ENCODE measurements at regions not wholly inside any gene's neighbourhood (a gene's known extent, or its start where the extent isn't known, plus 50 kb on each side); places are given as distances from the start of the nearest gene placed in this dataset.

DNA sequence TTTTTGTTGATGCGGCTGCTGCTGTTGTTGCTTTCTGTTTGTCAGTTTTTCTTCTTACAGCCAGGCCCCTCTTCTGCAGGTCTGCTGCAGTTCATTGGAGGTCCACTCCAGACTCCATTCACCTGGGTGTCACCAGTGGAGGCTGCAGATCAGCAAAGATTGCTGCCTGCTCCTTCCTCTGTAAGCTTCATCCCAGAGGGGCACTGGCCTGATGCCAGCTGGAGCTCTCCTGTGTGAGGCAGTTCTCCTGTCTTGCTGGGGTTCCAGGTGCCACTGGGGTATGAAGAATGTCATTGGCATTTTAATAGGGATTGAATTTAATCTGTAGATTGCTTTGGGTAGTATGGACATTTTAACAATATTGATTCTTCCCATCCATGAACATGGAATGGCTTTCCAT lies 308.5 kb upstream of the MEOX2 start:
- ChIA-PET CTCF (no interaction called here), POLR2A (no interaction called here)
- no peaks in the 10 kb centered on the region for H3K36me3 Mint-ChIP-seq (ENCODE audit: insufficient read depth, unreplicated experiment)
- H3K9me3 Mint-ChIP-seq (ENCODE audit: unreplicated experiment) = no peaks in the 10 kb centered on the region
- no peak for DNase-seq (ENCODE audit: unreplicated experiment)
- no peaks in the 10 kb centered on the region for H3K4me1 Mint-ChIP-seq (ENCODE audit: insufficient read depth, unreplicated experiment)
- TF ChIP-seq, protein P1, sequence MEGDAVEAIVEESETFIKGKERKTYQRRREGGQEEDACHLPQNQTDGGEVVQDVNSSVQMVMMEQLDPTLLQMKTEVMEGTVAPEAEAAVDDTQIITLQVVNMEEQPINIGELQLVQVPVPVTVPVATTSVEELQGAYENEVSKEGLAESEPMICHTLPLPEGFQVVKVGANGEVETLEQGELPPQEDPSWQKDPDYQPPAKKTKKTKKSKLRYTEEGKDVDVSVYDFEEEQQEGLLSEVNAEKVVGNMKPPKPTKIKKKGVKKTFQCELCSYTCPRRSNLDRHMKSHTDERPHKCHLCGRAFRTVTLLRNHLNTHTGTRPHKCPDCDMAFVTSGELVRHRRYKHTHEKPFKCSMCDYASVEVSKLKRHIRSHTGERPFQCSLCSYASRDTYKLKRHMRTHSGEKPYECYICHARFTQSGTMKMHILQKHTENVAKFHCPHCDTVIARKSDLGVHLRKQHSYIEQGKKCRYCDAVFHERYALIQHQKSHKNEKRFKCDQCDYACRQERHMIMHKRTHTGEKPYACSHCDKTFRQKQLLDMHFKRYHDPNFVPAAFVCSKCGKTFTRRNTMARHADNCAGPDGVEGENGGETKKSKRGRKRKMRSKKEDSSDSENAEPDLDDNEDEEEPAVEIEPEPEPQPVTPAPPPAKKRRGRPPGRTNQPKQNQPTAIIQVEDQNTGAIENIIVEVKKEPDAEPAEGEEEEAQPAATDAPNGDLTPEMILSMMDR (IDR thresholded peaks at IDR 0.05; ENCODE audit: unreplicated experiment) = no peak
- H3K4me3 Mint-ChIP-seq (ENCODE audit: unreplicated experiment) = no peak overlapping the region
- no TSS peak for BruUV-seq (replicated peaks)
- intact Hi-C loops (cut with micrococcal nuclease) = no loop called here
- H3K27me3 Mint-ChIP-seq (ENCODE audit: insufficient read depth, unreplicated experiment) = peaks cover 15% of the 10 kb centered on the region
- no peak overlapping the region for H3K27ac Mint-ChIP-seq (ENCODE audit: low read depth, unreplicated experiment)

DNA sequence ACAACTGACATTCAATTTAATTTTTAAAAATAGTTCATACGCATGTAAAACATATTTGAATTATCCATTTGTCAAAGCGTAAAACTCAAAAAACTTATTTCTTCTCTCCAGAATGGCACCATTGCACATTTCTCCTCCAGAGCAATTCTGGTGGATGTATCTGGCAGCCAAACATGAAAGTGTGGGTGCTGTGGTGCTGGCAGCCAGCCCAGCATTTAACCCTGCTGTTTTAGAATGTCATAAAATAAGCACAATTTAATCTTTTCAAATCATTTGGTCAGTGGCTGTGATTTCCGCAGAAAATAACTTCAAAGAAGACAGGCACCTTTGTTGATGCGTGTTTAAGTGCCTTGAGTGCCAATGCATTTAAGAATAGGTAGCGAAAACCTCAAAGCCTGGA lies 302.7 kb upstream of the MEOX2 start:
- peaks cover 66% of the 10 kb centered on the region for H3K27me3 Mint-ChIP-seq (ENCODE audit: insufficient read depth, unreplicated experiment)
- no peaks in the 10 kb centered on the region for H3K9me3 Mint-ChIP-seq (ENCODE audit: unreplicated experiment)
- ChIA-PET CTCF (no interaction called here), POLR2A (no interaction called here)
- no peak overlapping the region for H3K27ac Mint-ChIP-seq (ENCODE audit: low read depth, unreplicated experiment)
- intact Hi-C loops (cut with micrococcal nuclease) = no loop called here
- no peak for DNase-seq (ENCODE audit: unreplicated experiment)
- TF ChIP-seq, protein P1 (IDR thresholded peaks at IDR 0.05; ENCODE audit: unreplicated experiment) = no peak
- no peaks in the 10 kb centered on the region for H3K4me1 Mint-ChIP-seq (ENCODE audit: insufficient read depth, unreplicated experiment)
- no peaks in the 10 kb centered on the region for H3K36me3 Mint-ChIP-seq (ENCODE audit: insufficient read depth, unreplicated experiment)
- no TSS peak for BruUV-seq (replicated peaks)
- H3K4me3 Mint-ChIP-seq (ENCODE audit: unreplicated experiment) = no peak overlapping the region

DNA sequence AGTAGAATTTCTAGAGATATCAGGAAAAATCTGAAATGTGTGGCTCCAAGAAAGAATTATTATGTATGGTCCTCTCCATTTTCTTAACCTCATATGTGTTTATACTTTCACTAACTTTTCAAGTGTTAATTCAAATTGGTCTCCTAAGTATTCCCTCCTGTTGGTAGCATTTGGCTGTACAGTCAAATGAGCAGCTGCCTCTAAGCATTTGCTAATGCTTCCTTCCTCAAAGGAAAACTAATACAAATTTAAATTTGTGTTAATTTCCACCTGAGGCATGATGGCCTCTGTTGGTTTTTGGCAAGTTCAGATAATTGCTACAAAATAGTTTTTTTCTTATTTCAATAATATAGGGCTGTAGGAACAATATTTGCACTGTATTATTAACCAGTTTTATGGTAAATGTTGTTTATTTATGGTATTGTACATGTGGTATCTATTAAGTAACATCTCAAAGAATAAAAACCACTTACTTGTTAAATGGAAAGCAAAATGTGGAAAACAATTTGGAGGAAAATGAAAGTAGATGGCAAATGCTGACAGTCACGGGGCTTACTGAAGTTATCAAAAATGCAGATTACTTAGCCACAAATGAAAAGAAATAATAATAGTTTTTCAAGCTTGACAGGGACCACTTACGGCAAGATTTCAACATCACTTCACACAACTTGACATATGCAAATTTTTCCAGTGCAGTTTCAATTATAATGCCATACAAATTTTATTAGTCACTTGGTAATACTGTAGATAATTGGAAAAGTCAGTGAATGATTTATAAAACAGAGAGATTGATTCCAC lies 299.3 kb upstream of the MEOX2 start:
- TF ChIP-seq, protein P1 (IDR thresholded peaks at IDR 0.05; ENCODE audit: unreplicated experiment) = no peak
- POLR2A ChIA-PET = no interaction called here
- no peak overlapping the region for H3K27ac Mint-ChIP-seq (ENCODE audit: low read depth, unreplicated experiment)
- intact Hi-C loops (cut with micrococcal nuclease) = no loop called here
- H3K4me1 Mint-ChIP-seq (ENCODE audit: insufficient read depth, unreplicated experiment) = no peaks in the 10 kb centered on the region
- H3K4me3 Mint-ChIP-seq (ENCODE audit: unreplicated experiment) = no peak overlapping the region
- no TSS peak for BruUV-seq (replicated peaks)
- CTCF ChIA-PET = no interaction called here
- H3K9me3 Mint-ChIP-seq (ENCODE audit: unreplicated experiment) = no peaks in the 10 kb centered on the region
- H3K36me3 Mint-ChIP-seq (ENCODE audit: insufficient read depth, unreplicated experiment) = no peaks in the 10 kb centered on the region
- H3K27me3 Mint-ChIP-seq (ENCODE audit: insufficient read depth, unreplicated experiment) = peaks cover 70% of the 10 kb centered on the region
- DNase-seq (ENCODE audit: unreplicated experiment) = no peak

DNA sequence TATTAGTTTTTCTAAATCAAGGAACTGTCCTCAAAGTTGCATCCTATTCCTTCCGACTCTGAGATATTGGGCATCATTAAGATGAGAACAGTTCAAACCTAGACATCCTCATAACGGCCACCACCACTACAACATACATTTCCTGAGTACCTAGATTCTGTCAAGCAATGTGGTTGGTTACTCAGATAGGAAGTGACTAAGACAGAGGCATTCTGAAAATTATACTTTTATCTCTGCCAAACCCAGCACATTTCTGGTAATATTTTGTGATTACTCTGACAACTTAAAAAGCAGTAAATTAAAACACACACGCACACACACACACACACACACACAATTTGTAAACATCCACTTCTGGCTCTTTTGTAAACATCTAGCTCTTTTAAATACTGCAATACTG lies 291.2 kb upstream of the MEOX2 start:
- no TSS peak for BruUV-seq (replicated peaks)
- Mint-ChIP-seq H3K4me1 (ENCODE audit: insufficient read depth, unreplicated experiment) (peaks cover 3% of the 10 kb centered on the region), H3K36me3 (ENCODE audit: insufficient read depth, unreplicated experiment) (no peaks in the 10 kb centered on the region), H3K27ac (ENCODE audit: low read depth, unreplicated experiment) (no peak overlapping the region), H3K27me3 (ENCODE audit: insufficient read depth, unreplicated experiment) (peaks cover 41% of the 10 kb centered on the region), H3K9me3 (ENCODE audit: unreplicated experiment) (no peaks in the 10 kb centered on the region), H3K4me3 (ENCODE audit: unreplicated experiment) (no peak overlapping the region)
- ChIA-PET POLR2A (no interaction called here), CTCF (interaction anchor here (0.6 kb wide), 1 partner anchor 257 kb away, joined by 3 read pairs; no protein-coding TSS in a partner anchor)
- intact Hi-C loops (cut with micrococcal nuclease) = no loop called here
- DNase-seq (ENCODE audit: unreplicated experiment) = no peak
- TF ChIP-seq, protein P1 (IDR thresholded peaks at IDR 0.05; ENCODE audit: unreplicated experiment) = no peak
